GM03348 (cell line): ENCODE measurements at regions not wholly inside any gene's neighbourhood (a gene's known extent, or its start where the extent isn't known, plus 50 kb on each side); places are given as distances from the start of the nearest gene placed in this dataset.

Source experiments
- DNase-seq: peaks from one replicate; pipeline ENCODE4 v3.0.0; 2012; ENCODE audit warnings: low spot score

- DNase-seq: peak; percentile 8
Measured at GRCh38 chr13:37409756-37410155, 188.8 kb downstream of the POSTN start.

GRCh38 chr13:37407156-37407555 is 191.4 kb downstream of the POSTN start:
- no peak for DNase-seq

GRCh38 chr13:37406031-37406430 is 192.5 kb downstream of the POSTN start:
- no peak for DNase-seq

GRCh38 chr13:37403776-37404527 is 194.6 kb downstream of the POSTN start:
- DNase-seq: peak; percentile 65

GRCh38 chr13:37401721-37402120 is 196.8 kb downstream of the POSTN start:
- no peak for DNase-seq

- no peak for DNase-seq
Measured at GRCh38 chr13:37397535-37397934, 201.0 kb downstream of the POSTN start.

- no peak for DNase-seq
Measured at GRCh38 chr13:37395544-37395943, 203.0 kb downstream of the POSTN start.

- no peak for DNase-seq
Measured at GRCh38 chr13:37392389-37392788, 206.2 kb downstream of the POSTN start.

- no peak for DNase-seq
Measured at GRCh38 chr13:37390735-37391134, 207.8 kb downstream of the POSTN start.

- DNase-seq: peak; percentile 66
Measured at GRCh38 chr13:37385956-37386670, 212.5 kb downstream of the POSTN start.

- no peak for DNase-seq
Measured at GRCh38 chr13:37385248-37385647, 213.3 kb downstream of the POSTN start.

- no peak for DNase-seq
Measured at GRCh38 chr13:37383856-37384370, 214.7 kb downstream of the POSTN start.

- no peak for DNase-seq
Measured at GRCh38 chr13:37383046-37383445, 215.5 kb downstream of the POSTN start.

GRCh38 chr13:37382146-37382545 is 216.4 kb downstream of the POSTN start:
- DNase-seq: peak; percentile 11

- no peak for DNase-seq
Measured at GRCh38 chr13:37381502-37381901, 217.1 kb downstream of the POSTN start.

GRCh38 chr13:37379841-37380240 is 218.7 kb downstream of the POSTN start:
- DNase-seq: no peak

GRCh38 chr13:37375724-37376123 is 222.8 kb downstream of the POSTN start:
- DNase-seq: peak; percentile 6

GRCh38 chr13:37375071-37375470 is 223.5 kb downstream of the POSTN start:
- no peak for DNase-seq

GRCh38 chr13:37369616-37370015 is 229.0 kb downstream of the POSTN start:
- peak; percentile 7 for DNase-seq

GRCh38 chr13:37368501-37368900 is 230.1 kb downstream of the POSTN start:
- no peak for DNase-seq

- DNase-seq: no peak
Measured at GRCh38 chr13:37366044-37366770, 232.4 kb downstream of the POSTN start.

- DNase-seq: no peak
Measured at GRCh38 chr13:37365496-37365895, 233.1 kb downstream of the POSTN start.

- no peak for DNase-seq
Measured at GRCh38 chr13:37364956-37365355, 233.6 kb downstream of the POSTN start.
